K562 (cell line): ENCODE measurements at regions not wholly inside any gene's neighbourhood (a gene's known extent, or its start where the extent isn't known, plus 50 kb on each side); places are given as distances from the start of the nearest gene placed in this dataset.

Experiments used
- ATAC-seq: fragments of 200-7000 bp; cut with Tn5 transposase; 3 replicates; pipeline ENCODE4 v1.9.1; 2020; ENCODE audit warnings: moderate library complexity
- BruUV-seq: library from RNA; stranded (reverse); fragments of 400-500 nt; replicated peaks from 2 replicates; lab custom pipeline; 2021; lab: Mats Ljungman, UMichigan
- CTCF ChIA-PET: fragments of 300-600 bp; formaldehyde crosslinking; extraction: SDS; loops from one replicate; lab custom pipeline; 2021; ENCODE audit warnings: low intra/inter-chr PET ratio; lab: Yijun Ruan, JAX
- POLR2A ChIA-PET: fragments of 300-600, 350-650 bp; sonication (Branson Sonifier 250); formaldehyde crosslinking; extraction: SDS; loops from one replicate; lab custom pipeline; 2021; ENCODE audit warnings: antibody characterized with exemption, inconsistent platforms; lab: Yijun Ruan, JAX
- DNase-seq, 4 experiments: peaks; one replicate each; pipeline versions ENCODE4 v3.0.0 to v3.0.0-alpha.2; 2011 to 2018; ENCODE audit warnings: low spot score in 3 of 4, mixed read lengths in 3 of 4; ENCODE audit errors: extremely low read depth in 1 of 4
- FAIRE-seq: peaks from 2 replicates; lab custom pipeline; 2011; peaks lifted over from hg19 to GRCh38; lab: Jason Lieb, UNC
- H2AFZ ChIP-seq: 2 replicates; pipeline ENCODE4 v1.6.0; 2011; ENCODE audit warnings: low read depth, low read length, control low read depth, inconsistent platforms
- H3K27ac ChIP-seq: fragments of 200-600 bp; 3 replicates; pipeline ENCODE4 v1.8.0; 2011; ENCODE audit warnings: low read depth, mild to moderate bottlenecking, control low read depth, inconsistent platforms, low read length, moderate library complexity, mixed read lengths; ENCODE audit errors: extremely low read depth
- H3K27me3 ChIP-seq, 2 experiments: fragments of 300-600 bp in 1 of 2; 2 replicates in 1 of 2; 3 replicates in 1 of 2; pipeline versions ENCODE4 v1.6.0 to v1.8.0; 2011; ENCODE audit warnings: inconsistent platforms in 2 of 2, low read length in 2 of 2, mild to moderate bottlenecking in 1 of 2, mixed read lengths in 1 of 2, moderate library complexity in 1 of 2; ENCODE audit not compliant: control insufficient read depth in 2 of 2, insufficient read depth in 2 of 2
- H3K36me3 ChIP-seq: fragments of 300-600 bp; 3 replicates; pipeline ENCODE4 v1.8.0; 2011; ENCODE audit warnings: mild to moderate bottlenecking, low read length, inconsistent platforms; ENCODE audit not compliant: control insufficient read depth, insufficient read depth
- H3K4me1 ChIP-seq, 2 experiments: fragments of 200-600 bp in 1 of 2; replicated peaks in 1 of 2; 2 replicates in 1 of 2; 3 replicates in 1 of 2; pipeline versions ENCODE4 v1.5.1 to v1.8.0; 2011; ENCODE audit warnings: inconsistent platforms in 2 of 2, low read length in 2 of 2, mild to moderate bottlenecking in 1 of 2, mixed read lengths in 1 of 2, moderate library complexity in 1 of 2; ENCODE audit not compliant: control insufficient read depth in 2 of 2, insufficient read depth in 2 of 2
- H3K4me2 ChIP-seq: 2 replicates; pipeline ENCODE4 v1.6.1; 2011; ENCODE audit warnings: low read length, control low read depth, inconsistent platforms, mixed read lengths; ENCODE audit not compliant: insufficient read depth
- H3K4me3 ChIP-seq: fragments of 200-600 bp; sonication (generic), shearing (Covaris generic); 2 replicates; pipeline ENCODE4 v1.5.1; 2016; ENCODE audit warnings: control low read depth, inconsistent platforms
- H3K79me2 ChIP-seq: fragments of 200-600 bp; 3 replicates; pipeline ENCODE4 v1.8.0; 2011; ENCODE audit warnings: low read length, inconsistent platforms; ENCODE audit not compliant: control insufficient read depth, insufficient read depth
- H3K9ac ChIP-seq, 2 experiments: 2 replicates each; pipeline versions ENCODE4 v1.6.0 to v1.6.1; 2011; ENCODE audit warnings: low read depth in 2 of 2, low read length in 2 of 2, control low read depth in 1 of 2, inconsistent platforms in 1 of 2, mild to moderate bottlenecking in 1 of 2, mixed read lengths in 1 of 2; ENCODE audit not compliant: insufficient read depth in 1 of 2
- H3K9me1 ChIP-seq: one replicate; pipeline ENCODE4 v1.6.0; 2011; ENCODE audit warnings: inconsistent platforms, mild to moderate bottlenecking, low read length, moderate library complexity; ENCODE audit not compliant: control insufficient read depth, insufficient read depth
- H3K9me3 ChIP-seq: replicated peaks from 2 replicates; pipeline ENCODE4 v1.5.1; 2011; ENCODE audit warnings: low read depth, low read length, inconsistent platforms; ENCODE audit not compliant: control insufficient read depth, insufficient read depth
- H4K20me1 ChIP-seq: replicated peaks from 2 replicates; pipeline ENCODE4 v1.6.1; 2011; ENCODE audit warnings: low read length, inconsistent platforms, mixed read lengths; ENCODE audit not compliant: control insufficient read depth, insufficient read depth
- CCAR2 ChIP-seq: fragments of 200-400 bp; formaldehyde crosslinking; IDR thresholded peaks from 2 replicates; pipeline ENCODE4 v1.6.1; 2017; ENCODE audit warnings: mild to moderate bottlenecking, low read depth, low read length
- DDX20 ChIP-seq: fragments of 450-650 bp; IDR thresholded peaks from 2 replicates; pipeline ENCODE4 v1.6.1; 2016; ENCODE audit warnings: missing genetic modification characterization, low read depth, mild to moderate bottlenecking, missing compliant biosample characterization, moderate library complexity
- E2F8 ChIP-seq: fragments of 450-650 bp; IDR thresholded peaks from 2 replicates; pipeline ENCODE4 v1.7.1; 2018; ENCODE audit warnings: mild to moderate bottlenecking, low read depth; ENCODE audit not compliant: partially characterized antibody
- HLTF ChIP-seq: fragments of 450-650 bp; IDR thresholded peaks from 2 replicates; pipeline ENCODE4 v1.6.1; 2016
- HNRNPLL ChIP-seq: fragments of 200-400 bp; formaldehyde crosslinking; IDR thresholded peaks from 2 replicates; pipeline ENCODE4 v1.6.1; 2017; ENCODE audit warnings: low read length, low read depth, mild to moderate bottlenecking; ENCODE audit not compliant: poor library complexity, severe bottlenecking
- MAFG ChIP-seq: fragments of 450-650 bp; conservative IDR thresholded peaks from 2 replicates; pipeline ENCODE4 v1.6.1; 2016; ENCODE audit warnings: missing genetic modification characterization, missing compliant biosample characterization
- NCOA6 ChIP-seq: fragments of 450-650 bp; IDR thresholded peaks from 2 replicates; pipeline ENCODE4 v1.6.1; 2017; ENCODE audit warnings: mild to moderate bottlenecking
- POLR2G ChIP-seq: fragments of 200-400 bp; formaldehyde crosslinking; IDR thresholded peaks from 2 replicates; pipeline ENCODE4 v1.6.1; 2017; ENCODE audit warnings: low read depth, mild to moderate bottlenecking, antibody characterized with exemption, low read length, moderate library complexity
- SMAD3 ChIP-seq: fragments of 450-650 bp; formaldehyde crosslinking; conservative IDR thresholded peaks from 2 replicates; pipeline ENCODE4 v1.4.0; 2020; ENCODE audit warnings: mild to moderate bottlenecking
- ZKSCAN1 ChIP-seq: fragments of 150-350 bp; IDR thresholded peaks from 2 replicates; pipeline ENCODE4 v1.6.1; 2016; ENCODE audit warnings: low read depth, low read length
- ZNF133 ChIP-seq: fragments of 250-450 bp; sonication (Bioruptor Pico); IDR thresholded peaks from 2 replicates; pipeline ENCODE4 v1.4.0; 2020; ENCODE audit warnings: mild to moderate bottlenecking
- ZNF197 ChIP-seq: fragments of 200-800 bp; sonication (Bioruptor generic); IDR thresholded peaks from 2 replicates; pipeline ENCODE4 v1.6.1; 2016; ENCODE audit warnings: low read depth, missing genetic modification characterization, missing compliant biosample characterization
- ZNF589 ChIP-seq: fragments of 200-800 bp; sonication (Bioruptor generic); IDR thresholded peaks from 2 replicates; pipeline ENCODE4 v1.6.1; 2016; ENCODE audit warnings: low read depth, missing genetic modification characterization, missing compliant biosample characterization
- ZNF778 ChIP-seq: fragments of 450-650 bp; formaldehyde crosslinking; IDR thresholded peaks from 2 replicates; pipeline ENCODE4 v1.4.0; 2020; ENCODE audit warnings: mild to moderate bottlenecking, moderate library complexity
- ZZZ3 ChIP-seq: fragments of 450-650 bp; IDR thresholded peaks from 2 replicates; pipeline ENCODE4 v1.6.1; 2016; ENCODE audit warnings: antibody characterized with exemption, mild to moderate bottlenecking, moderate library complexity
- WGBS: fragments of 100-300 bp; shearing (Covaris generic); methylation state at CpG from one replicate; pipeline ENCODE4 v1.1.6; 2016; ENCODE audit warnings: low coverage, mixed read lengths; ENCODE audit not compliant: insufficient coverage; ENCODE audit errors: missing lambda C conversion rate; 5-methylcytosine and 5-hydroxymethylcytosine counted together
- in situ Hi-C: fragments of 300-500 bp; cut with MboI; formaldehyde crosslinking; loops from 4 replicates; pipeline ENCODE4 v1.15.0; 2018; ENCODE audit warnings: inconsistent platforms, mixed read lengths
- intact Hi-C: fragments of 100-400 bp; cut with micrococcal nuclease; formaldehyde crosslinking; loops from 2 replicates; pipeline ENCODE4 v1.14.2; 2022
- TF ChIP-seq, protein P1 (sequence below): fragments of 450-650 bp; conservative IDR thresholded peaks from 2 replicates; pipeline ENCODE4 v1.6.1; 2016; ENCODE audit warnings: missing genetic modification characterization, low read depth, mild to moderate bottlenecking, control low read depth, missing compliant biosample characterization
- TF ChIP-seq, protein P2 (sequence below): fragments of 450-650 bp; IDR thresholded peaks from 2 replicates; pipeline ENCODE4 v1.6.1; 2016; ENCODE audit warnings: low read depth, mild to moderate bottlenecking, moderate library complexity

GRCh38 chrX:6959006-6959405 is 188.5 kb upstream of the STS start (continued):
- TF ChIP-seq, protein P1, sequence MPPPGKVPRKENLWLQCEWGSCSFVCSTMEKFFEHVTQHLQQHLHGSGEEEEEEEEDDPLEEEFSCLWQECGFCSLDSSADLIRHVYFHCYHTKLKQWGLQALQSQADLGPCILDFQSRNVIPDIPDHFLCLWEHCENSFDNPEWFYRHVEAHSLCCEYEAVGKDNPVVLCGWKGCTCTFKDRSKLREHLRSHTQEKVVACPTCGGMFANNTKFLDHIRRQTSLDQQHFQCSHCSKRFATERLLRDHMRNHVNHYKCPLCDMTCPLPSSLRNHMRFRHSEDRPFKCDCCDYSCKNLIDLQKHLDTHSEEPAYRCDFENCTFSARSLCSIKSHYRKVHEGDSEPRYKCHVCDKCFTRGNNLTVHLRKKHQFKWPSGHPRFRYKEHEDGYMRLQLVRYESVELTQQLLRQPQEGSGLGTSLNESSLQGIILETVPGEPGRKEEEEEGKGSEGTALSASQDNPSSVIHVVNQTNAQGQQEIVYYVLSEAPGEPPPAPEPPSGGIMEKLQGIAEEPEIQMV (tag): no peak
- TF ChIP-seq ZNF133 (CRISPR knock-in tag): no peak
- TF ChIP-seq ZKSCAN1: no peak
- TF ChIP-seq SMAD3 (CRISPR knock-in tag): no peak
- no peak for TF ChIP-seq HLTF
- TF ChIP-seq E2F8: no peak
- TF ChIP-seq ZZZ3: no peak
- no peak for TF ChIP-seq ZNF778 (CRISPR knock-in tag)

- DNase-seq (no peak), ATAC-seq (no peak), FAIRE-seq (no peak)
- Histone ChIP-seq H4K20me1 (no peaks in the 10 kb centered on the region), H2AFZ (no peak overlapping the region), H3K79me2 (no peaks in the 10 kb centered on the region), H3K4me1 (no peaks in the 10 kb centered on the region), H3K4me3 (no peak overlapping the region), H3K36me3 (no peaks in the 10 kb centered on the region), H3K27me3 (no peaks in the 10 kb centered on the region), H3K27ac (no peak overlapping the region), H3K4me2 (no peak overlapping the region), H3K9me1 (no peaks in the 10 kb centered on the region), H3K9ac (no peak overlapping the region), H3K9me3 (no peaks in the 10 kb centered on the region)
- ChIA-PET POLR2A (no interaction called here), CTCF (no interaction called here)
- no TSS peak for BruUV-seq
- intact Hi-C loops: no loop called here
- WGBS: 0% methylated on average over 1 of the region's 1 CpG
- in situ Hi-C loops: no loop called here
- TF ChIP-seq ZNF197 (CRISPR knock-in tag) (no peak), DDX20 (tag) (no peak), HNRNPLL (no peak), MAFG (no peak), NCOA6 (no peak), ZNF589 (CRISPR knock-in tag) (no peak), POLR2G (no peak), CCAR2 (no peak)
- TF ChIP-seq, protein P2, sequence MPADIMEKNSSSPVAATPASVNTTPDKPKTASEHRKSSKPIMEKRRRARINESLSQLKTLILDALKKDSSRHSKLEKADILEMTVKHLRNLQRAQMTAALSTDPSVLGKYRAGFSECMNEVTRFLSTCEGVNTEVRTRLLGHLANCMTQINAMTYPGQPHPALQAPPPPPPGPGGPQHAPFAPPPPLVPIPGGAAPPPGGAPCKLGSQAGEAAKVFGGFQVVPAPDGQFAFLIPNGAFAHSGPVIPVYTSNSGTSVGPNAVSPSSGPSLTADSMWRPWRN: no peak
These were observed 192.7 kb upstream of the STS start for GRCh38 chrX:6954836-6955235.
